ENCODE measurements at regions not wholly inside any gene's neighbourhood (a gene's known extent, or its start where the extent isn't known, plus 50 kb on each side); places are given as distances from the start of the nearest gene placed in this dataset.

DNA sequence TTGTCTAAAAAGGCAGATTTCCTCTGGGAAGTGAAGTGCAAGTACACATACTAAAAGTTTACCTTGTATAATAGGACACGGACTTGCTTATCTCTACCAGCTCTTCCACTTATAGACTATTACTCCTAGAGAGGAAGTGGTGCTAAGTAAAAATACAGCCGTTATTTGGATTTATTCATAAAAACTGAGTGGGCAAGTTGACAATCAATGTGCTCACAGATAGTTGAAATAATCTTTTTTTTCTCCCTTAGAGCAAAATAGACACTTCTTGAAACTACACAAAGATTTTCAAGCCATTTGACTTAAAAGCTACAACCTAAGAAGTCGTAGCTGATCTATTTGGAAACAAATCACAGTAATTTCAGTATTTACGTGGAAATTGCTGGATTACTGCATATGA is 2584.7 kb upstream of the PCDH20 start:
- TF ChIP-seq, protein P1, sequence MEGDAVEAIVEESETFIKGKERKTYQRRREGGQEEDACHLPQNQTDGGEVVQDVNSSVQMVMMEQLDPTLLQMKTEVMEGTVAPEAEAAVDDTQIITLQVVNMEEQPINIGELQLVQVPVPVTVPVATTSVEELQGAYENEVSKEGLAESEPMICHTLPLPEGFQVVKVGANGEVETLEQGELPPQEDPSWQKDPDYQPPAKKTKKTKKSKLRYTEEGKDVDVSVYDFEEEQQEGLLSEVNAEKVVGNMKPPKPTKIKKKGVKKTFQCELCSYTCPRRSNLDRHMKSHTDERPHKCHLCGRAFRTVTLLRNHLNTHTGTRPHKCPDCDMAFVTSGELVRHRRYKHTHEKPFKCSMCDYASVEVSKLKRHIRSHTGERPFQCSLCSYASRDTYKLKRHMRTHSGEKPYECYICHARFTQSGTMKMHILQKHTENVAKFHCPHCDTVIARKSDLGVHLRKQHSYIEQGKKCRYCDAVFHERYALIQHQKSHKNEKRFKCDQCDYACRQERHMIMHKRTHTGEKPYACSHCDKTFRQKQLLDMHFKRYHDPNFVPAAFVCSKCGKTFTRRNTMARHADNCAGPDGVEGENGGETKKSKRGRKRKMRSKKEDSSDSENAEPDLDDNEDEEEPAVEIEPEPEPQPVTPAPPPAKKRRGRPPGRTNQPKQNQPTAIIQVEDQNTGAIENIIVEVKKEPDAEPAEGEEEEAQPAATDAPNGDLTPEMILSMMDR (IDR thresholded peaks at IDR 0.05; ENCODE audit: insufficient read depth, low read length, poor library complexity, severe bottlenecking) = no peak
- no peak for TF ChIP-seq EZH2phosphoT487 (conservative IDR thresholded peaks at IDR 0.05; ENCODE audit: low read length)

Data from SU-DHL-6 (cell line).